CD14-positive monocyte (primary cell): ENCODE measurements at regions not wholly inside any gene's neighbourhood (a gene's known extent, or its start where the extent isn't known, plus 50 kb on each side); places are given as distances from the start of the nearest gene placed in this dataset.

Experiments
- DNase-seq, 3 donors: peaks; one replicate each; pipeline ENCODE4 v3.0.0-alpha.2; 2011 to 2022
- H2AFZ ChIP-seq: 2 replicates; pipeline ENCODE4 v1.6.0; 2012; ENCODE audit warnings: mild to moderate bottlenecking, low read depth, low read length, inconsistent platforms; ENCODE audit not compliant: insufficient read depth, poor library complexity, severe bottlenecking
- H3K27ac ChIP-seq, 2 donors: 1 replicate in 1 of 2; 2 replicates in 1 of 2; pipeline ENCODE4 v1.5.1; 2012 to 2013; ENCODE audit warnings: low read length in 2 of 2, control low read depth in 1 of 2, inconsistent platforms in 1 of 2, low read depth in 1 of 2, mild to moderate bottlenecking in 1 of 2
- H3K27me3 ChIP-seq, 2 donors: one replicate each; pipeline versions ENCODE4 v1.6.0 to v1.6.1; 2011 to 2013; ENCODE audit warnings: low read length in 2 of 2; ENCODE audit not compliant: control insufficient read depth in 2 of 2, insufficient read depth in 2 of 2
- H3K36me3 ChIP-seq, 2 donors: replicated peaks in 1 of 2; 1 replicate in 1 of 2; 2 replicates in 1 of 2; pipeline versions ENCODE4 v1.5.1 to v1.6.1; 2012 to 2013; ENCODE audit warnings: low read length in 2 of 2, control low read depth in 1 of 2, inconsistent platforms in 1 of 2, mild to moderate bottlenecking in 1 of 2; ENCODE audit not compliant: insufficient read depth in 2 of 2, control insufficient read depth in 1 of 2
- H3K4me1 ChIP-seq, 2 donors: 1 replicate in 1 of 2; 2 replicates in 1 of 2; pipeline versions ENCODE4 v1.5.1 to v1.6.1; 2012 to 2013; ENCODE audit warnings: low read length in 2 of 2, control low read depth in 1 of 2, inconsistent platforms in 1 of 2, mild to moderate bottlenecking in 1 of 2, moderate library complexity in 1 of 2; ENCODE audit not compliant: insufficient read depth in 2 of 2, control insufficient read depth in 1 of 2
- H3K4me2 ChIP-seq: replicated peaks from 2 replicates; pipeline ENCODE3; 2012; ENCODE audit warnings: low read length, moderate library complexity, mild to moderate bottlenecking; ENCODE audit not compliant: poor library complexity, severe bottlenecking; ENCODE audit errors: extremely low read depth
- H3K4me3 ChIP-seq, 3 experiments: fragments of 200-600 bp in 1 of 3; sonication (generic) in 1 of 3; replicated peaks in 1 of 3; 1 replicate in 2 of 3; 2 replicates in 1 of 3; pipeline ENCODE4 v1.5.1; 2011 to 2013; ENCODE audit warnings: low read length in 3 of 3, mild to moderate bottlenecking in 3 of 3, control low read depth in 2 of 3, low read depth in 2 of 3, inconsistent platforms in 1 of 3, moderate library complexity in 1 of 3
- H3K79me2 ChIP-seq: 2 replicates; pipeline ENCODE4 v1.6.0; 2012; ENCODE audit warnings: mild to moderate bottlenecking, control low read depth, inconsistent platforms, low read length, moderate library complexity; ENCODE audit not compliant: insufficient read depth
- H3K9ac ChIP-seq: 2 replicates; pipeline ENCODE4 v1.6.0; 2017; ENCODE audit warnings: low read length, mild to moderate bottlenecking; ENCODE audit not compliant: insufficient read depth, poor library complexity, severe bottlenecking
- H3K9me3 ChIP-seq, 2 donors: replicated peaks in 1 of 2; 1 replicate in 1 of 2; 2 replicates in 1 of 2; pipeline versions ENCODE4 v1.5.1 to v1.6.1; 2012 to 2013; ENCODE audit warnings: low read length in 2 of 2, control low read depth in 1 of 2; ENCODE audit not compliant: control insufficient read depth in 1 of 2, insufficient read depth in 1 of 2
- H4K20me1 ChIP-seq: 2 replicates; pipeline ENCODE4 v1.6.0; 2012; ENCODE audit warnings: mild to moderate bottlenecking, low read length, control low read depth, moderate library complexity; ENCODE audit not compliant: insufficient read depth
- H3K27ac Mint-ChIP-seq, 7 donors: one replicate each; pipeline ENCODE4 v1.8.0; 2020; ENCODE audit warnings: mild to moderate bottlenecking in 7 of 7, mixed read lengths in 7 of 7, moderate library complexity in 6 of 7, inconsistent platforms in 2 of 7
- H3K27me3 Mint-ChIP-seq, 3 donors: one replicate each; pipeline ENCODE4 v1.8.0; 2021 to 2022; ENCODE audit warnings: low read depth in 3 of 3, mild to moderate bottlenecking in 3 of 3, mixed read lengths in 3 of 3, moderate library complexity in 3 of 3, inconsistent platforms in 1 of 3
- H3K36me3 Mint-ChIP-seq, 2 donors: one replicate each; pipeline ENCODE4 v1.8.0; 2020; ENCODE audit warnings: mixed read lengths in 2 of 2, inconsistent platforms in 1 of 2, mild to moderate bottlenecking in 1 of 2
- H3K4me1 Mint-ChIP-seq: one replicate; pipeline ENCODE4 v1.8.0; 2020; ENCODE audit warnings: mild to moderate bottlenecking, mixed read lengths
- H3K4me3 Mint-ChIP-seq, 2 donors: one replicate each; pipeline ENCODE4 v1.8.0; 2020; ENCODE audit warnings: mild to moderate bottlenecking in 2 of 2, mixed read lengths in 2 of 2, moderate library complexity in 1 of 2
- H3K9me3 Mint-ChIP-seq, 7 donors: one replicate each; pipeline ENCODE4 v1.8.0; 2020 to 2022; ENCODE audit warnings: mixed read lengths in 7 of 7, mild to moderate bottlenecking in 6 of 7, moderate library complexity in 6 of 7, inconsistent platforms in 2 of 7
- WGBS: methylation state at CpG from one replicate; pipeline ENCODE4 v1.1.5; 2013; ENCODE audit warnings: missing lambda C conversion rate; ENCODE audit not compliant: insufficient coverage; 5-methylcytosine and 5-hydroxymethylcytosine counted together
- intact Hi-C, 2 donors: fragments of 100-400 bp; cut with micrococcal nuclease; formaldehyde crosslinking; loops; one replicate each; pipeline versions ENCODE4 v1.15.0 to v1.15.1; 2023
- TF ChIP-seq, protein P1 (sequence below): fragments of 200-600 bp; IDR thresholded peaks from one replicate; pipeline ENCODE4 v1.8.0; 2022; ENCODE audit warnings: antibody characterized with exemption, mild to moderate bottlenecking

DNA sequence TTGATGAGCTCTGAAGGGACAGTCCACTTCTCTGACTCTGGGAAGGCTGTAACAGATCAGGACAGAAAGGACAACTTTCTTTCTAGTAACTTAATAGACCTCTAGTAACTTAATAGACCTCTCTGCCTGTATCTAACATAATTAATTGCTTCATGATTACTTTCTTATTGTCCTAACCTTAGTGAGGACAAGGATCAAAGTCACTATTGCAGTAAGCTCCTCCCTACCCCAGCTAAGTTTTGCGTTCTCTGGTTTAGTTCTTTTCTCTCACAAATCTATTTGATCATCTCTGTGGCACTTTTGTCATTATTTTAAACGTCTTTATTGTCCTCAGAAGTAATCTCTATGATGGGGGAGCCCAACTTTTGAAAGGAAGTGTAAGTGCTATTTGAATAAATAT is 125.5 kb upstream of the UGP2 start:
- intact Hi-C loops, result no loop called here
- Mint-ChIP-seq H3K27me3 (peaks cover 0 to 2% (median 0%) of the 10 kb centered on the region in 3 donors), H3K27ac (no peak overlapping the region), H3K4me3 (no peak overlapping the region), H3K9me3 (peaks cover 0 to 7% (median 2%) of the 10 kb centered on the region in 7 donors), H3K36me3 (no peaks in the 10 kb centered on the region), H3K4me1 (no peaks in the 10 kb centered on the region)
- no peak for DNase-seq
- Histone ChIP-seq H3K9ac (no peak overlapping the region), H4K20me1 (no peaks in the 10 kb centered on the region), H3K4me3 (no peak overlapping the region), H3K9me3 (no peaks in the 10 kb centered on the region), H3K79me2 (no peaks in the 10 kb centered on the region), H3K36me3 (no peaks in the 10 kb centered on the region), H3K27ac (no peak overlapping the region), H3K4me1 (no peaks in the 10 kb centered on the region), H3K27me3 (no peaks in the 10 kb centered on the region), H2AFZ (no peak overlapping the region), H3K4me2 (no peak overlapping the region)
- TF ChIP-seq, protein P1, sequence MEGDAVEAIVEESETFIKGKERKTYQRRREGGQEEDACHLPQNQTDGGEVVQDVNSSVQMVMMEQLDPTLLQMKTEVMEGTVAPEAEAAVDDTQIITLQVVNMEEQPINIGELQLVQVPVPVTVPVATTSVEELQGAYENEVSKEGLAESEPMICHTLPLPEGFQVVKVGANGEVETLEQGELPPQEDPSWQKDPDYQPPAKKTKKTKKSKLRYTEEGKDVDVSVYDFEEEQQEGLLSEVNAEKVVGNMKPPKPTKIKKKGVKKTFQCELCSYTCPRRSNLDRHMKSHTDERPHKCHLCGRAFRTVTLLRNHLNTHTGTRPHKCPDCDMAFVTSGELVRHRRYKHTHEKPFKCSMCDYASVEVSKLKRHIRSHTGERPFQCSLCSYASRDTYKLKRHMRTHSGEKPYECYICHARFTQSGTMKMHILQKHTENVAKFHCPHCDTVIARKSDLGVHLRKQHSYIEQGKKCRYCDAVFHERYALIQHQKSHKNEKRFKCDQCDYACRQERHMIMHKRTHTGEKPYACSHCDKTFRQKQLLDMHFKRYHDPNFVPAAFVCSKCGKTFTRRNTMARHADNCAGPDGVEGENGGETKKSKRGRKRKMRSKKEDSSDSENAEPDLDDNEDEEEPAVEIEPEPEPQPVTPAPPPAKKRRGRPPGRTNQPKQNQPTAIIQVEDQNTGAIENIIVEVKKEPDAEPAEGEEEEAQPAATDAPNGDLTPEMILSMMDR, result no peak
- no CpG with 5 or more reads among the region's 2 CpGs for whole genome bisulfite sequencing

DNA sequence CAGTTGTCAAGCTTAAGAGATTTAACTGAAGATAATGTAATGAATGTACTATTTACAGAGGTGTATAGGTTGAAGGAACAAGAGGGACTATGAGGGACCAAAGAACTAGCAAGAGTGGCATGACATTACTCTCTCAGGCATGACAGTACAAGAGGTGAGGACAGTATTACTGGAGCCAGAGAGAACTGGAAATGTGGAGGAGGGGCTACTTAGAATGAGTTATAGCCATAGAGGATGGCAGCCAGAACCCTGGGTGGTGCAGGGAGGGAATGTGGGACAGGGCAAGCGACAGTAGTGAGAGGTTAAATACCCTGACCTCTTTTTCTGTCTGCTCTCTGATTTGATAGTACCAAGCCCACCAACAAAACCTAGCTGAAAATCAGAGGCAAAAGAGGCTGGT is 122.6 kb upstream of the UGP2 start:
- H3K9me3 Mint-ChIP-seq, result peaks cover 0 to 10% (median 0%) of the 10 kb centered on the region in 7 donors
- no peak overlapping the region for H3K4me3 Mint-ChIP-seq
- intact Hi-C loops, result no loop called here
- Histone ChIP-seq H3K36me3 (no peaks in the 10 kb centered on the region), H3K79me2 (no peaks in the 10 kb centered on the region), H2AFZ (no peak overlapping the region), H3K4me1 (no peaks in the 10 kb centered on the region), H3K4me2 (no peak overlapping the region), H4K20me1 (no peaks in the 10 kb centered on the region), H3K9me3 (no peaks in the 10 kb centered on the region), H3K9ac (no peak overlapping the region), H3K27ac (no peak overlapping the region), H3K4me3 (no peak overlapping the region), H3K27me3 (no peaks in the 10 kb centered on the region)
- TF ChIP-seq, protein P1, result no peak
- no peak for DNase-seq
- no peak overlapping the region for H3K27ac Mint-ChIP-seq
- peaks cover 0 to 2% (median 0%) of the 10 kb centered on the region in 3 donors for H3K27me3 Mint-ChIP-seq
- no CpG with 5 or more reads among the region's 1 CpG for WGBS
- H3K4me1 Mint-ChIP-seq, result no peaks in the 10 kb centered on the region
- no peaks in the 10 kb centered on the region for H3K36me3 Mint-ChIP-seq
